ENCODE measurements at regions not wholly inside any gene's neighbourhood (a gene's known extent, or its start where the extent isn't known, plus 50 kb on each side); places are given as distances from the start of the nearest gene placed in this dataset.

DNA sequence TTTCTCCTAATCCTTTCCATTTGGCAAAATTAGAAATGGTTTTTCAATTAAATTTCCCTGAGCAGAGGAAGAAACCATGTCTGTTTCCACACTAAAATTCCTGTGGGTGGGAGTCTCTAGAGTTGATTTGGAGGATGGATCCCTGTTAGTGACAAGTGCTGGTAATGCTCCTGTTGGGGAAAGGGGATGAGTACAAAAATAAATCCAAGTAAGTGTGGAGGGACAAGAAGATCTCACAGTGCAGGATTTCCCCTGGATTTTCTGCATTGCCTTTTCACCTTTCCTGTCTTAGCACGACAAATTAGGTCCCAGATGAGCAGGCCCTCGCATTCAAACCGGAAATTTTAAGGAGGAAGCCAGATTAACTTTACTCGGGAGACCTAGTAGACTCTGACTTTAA, 107.5 kb downstream of the DAD1 start:
- TF ChIP-seq, protein P1, sequence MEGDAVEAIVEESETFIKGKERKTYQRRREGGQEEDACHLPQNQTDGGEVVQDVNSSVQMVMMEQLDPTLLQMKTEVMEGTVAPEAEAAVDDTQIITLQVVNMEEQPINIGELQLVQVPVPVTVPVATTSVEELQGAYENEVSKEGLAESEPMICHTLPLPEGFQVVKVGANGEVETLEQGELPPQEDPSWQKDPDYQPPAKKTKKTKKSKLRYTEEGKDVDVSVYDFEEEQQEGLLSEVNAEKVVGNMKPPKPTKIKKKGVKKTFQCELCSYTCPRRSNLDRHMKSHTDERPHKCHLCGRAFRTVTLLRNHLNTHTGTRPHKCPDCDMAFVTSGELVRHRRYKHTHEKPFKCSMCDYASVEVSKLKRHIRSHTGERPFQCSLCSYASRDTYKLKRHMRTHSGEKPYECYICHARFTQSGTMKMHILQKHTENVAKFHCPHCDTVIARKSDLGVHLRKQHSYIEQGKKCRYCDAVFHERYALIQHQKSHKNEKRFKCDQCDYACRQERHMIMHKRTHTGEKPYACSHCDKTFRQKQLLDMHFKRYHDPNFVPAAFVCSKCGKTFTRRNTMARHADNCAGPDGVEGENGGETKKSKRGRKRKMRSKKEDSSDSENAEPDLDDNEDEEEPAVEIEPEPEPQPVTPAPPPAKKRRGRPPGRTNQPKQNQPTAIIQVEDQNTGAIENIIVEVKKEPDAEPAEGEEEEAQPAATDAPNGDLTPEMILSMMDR (IDR thresholded peaks at IDR 0.05) = no peak
- TF ChIP-seq POLR2A (IDR thresholded peaks at IDR 0.05) = no peak
